HepG2 (cell line): ENCODE measurements at regions not wholly inside any gene's neighbourhood (a gene's known extent, or its start where the extent isn't known, plus 50 kb on each side); places are given as distances from the start of the nearest gene placed in this dataset.
A peak's percentile ranks its signal among the peaks of the same experiment; 100 is the strongest.

Source experiments
- ATAC-seq: fragments of 200-7000 bp; cut with Tn5 transposase; 3 replicates; pipeline ENCODE4 v1.9.1; 2020; ENCODE audit warnings: mild to moderate bottlenecking, moderate library complexity
- BruUV-seq: library from RNA; stranded (reverse); fragments of 400-500 nt; replicated peaks from 2 replicates; lab custom pipeline; 2021; lab: Mats Ljungman, UMichigan
- CTCF ChIA-PET: fragments of 300-600 bp; formaldehyde crosslinking; extraction: SDS; loops from one replicate; lab custom pipeline; 2021; ENCODE audit warnings: low total read pairs, inconsistent platforms, low intra/inter-chr PET ratio; lab: Yijun Ruan, JAX
- POLR2A ChIA-PET: fragments of 350-600 bp; sonication (Branson Sonifier 250); formaldehyde crosslinking; loops from one replicate; lab custom pipeline; 2020; ENCODE audit warnings: antibody characterized with exemption, inconsistent platforms; lab: Yijun Ruan, JAX
- DNase-seq: peaks from one replicate; pipeline ENCODE4 v3.0.0-alpha.2; 2015; ENCODE audit warnings: low spot score
- FAIRE-seq: peaks from 3 replicates; lab custom pipeline; 2011; peaks lifted over from hg19 to GRCh38; lab: Jason Lieb, UNC
- H2AFZ ChIP-seq: one replicate; pipeline ENCODE4 v1.6.1; 2011; ENCODE audit warnings: low read length, inconsistent platforms
- H3K27ac ChIP-seq: fragments of 300-600 bp; 3 replicates; pipeline ENCODE4 v1.8.0; 2011; ENCODE audit warnings: mixed run types, mild to moderate bottlenecking, mixed read lengths, low read length, inconsistent platforms; ENCODE audit not compliant: insufficient read depth; ENCODE audit errors: extremely low read length
- H3K27me3 ChIP-seq, 2 experiments: fragments of 200-600 bp in 1 of 2; 2 replicates in 1 of 2; 3 replicates in 1 of 2; pipeline versions ENCODE4 v1.6.0 to v1.8.0; 2011; ENCODE audit warnings: low read length in 2 of 2, mild to moderate bottlenecking in 2 of 2, moderate library complexity in 2 of 2, inconsistent platforms in 1 of 2; ENCODE audit not compliant: insufficient read depth in 2 of 2, control insufficient read depth in 1 of 2
- H3K36me3 ChIP-seq, 2 experiments: fragments of 200-600 bp in 1 of 2; replicated peaks in 1 of 2; 2 replicates in 1 of 2; 3 replicates in 1 of 2; pipeline versions ENCODE4 v1.5.1 to v1.8.0; 2011; ENCODE audit warnings: low read length in 2 of 2, inconsistent platforms in 1 of 2; ENCODE audit not compliant: insufficient read depth in 2 of 2, control insufficient read depth in 1 of 2
- H3K4me1 ChIP-seq: 2 replicates; pipeline ENCODE4 v1.5.1; 2012; ENCODE audit warnings: low read length, inconsistent platforms; ENCODE audit not compliant: insufficient read depth
- H3K4me2 ChIP-seq: 2 replicates; pipeline ENCODE4 v1.6.0; 2011; ENCODE audit warnings: low read depth, low read length, inconsistent platforms
- H3K4me3 ChIP-seq, 3 experiments: fragments of 200-600 bp in 1 of 3; sonication (generic), shearing (Covaris generic) in 1 of 3; replicated peaks in 1 of 3; 2 replicates each; pipeline ENCODE4 v1.5.1; 2011 to 2016; ENCODE audit warnings: low read length in 3 of 3, inconsistent platforms in 2 of 3, low read depth in 2 of 3, mild to moderate bottlenecking in 2 of 3, control low read depth in 1 of 3, mixed read lengths in 1 of 3; ENCODE audit not compliant: insufficient read depth in 1 of 3
- H3K79me2 ChIP-seq: one replicate; pipeline ENCODE4 v1.6.1; 2011; ENCODE audit warnings: low read length, inconsistent platforms; ENCODE audit not compliant: insufficient read depth
- H3K9ac ChIP-seq: 2 replicates; pipeline ENCODE4 v1.6.0; 2011; ENCODE audit warnings: mild to moderate bottlenecking, low read depth, low read length, inconsistent platforms; ENCODE audit not compliant: insufficient read depth
- H3K9me3 ChIP-seq: 2 replicates; pipeline ENCODE4 v1.5.1; 2012; ENCODE audit warnings: mild to moderate bottlenecking, low read length
- H4K20me1 ChIP-seq: 2 replicates; pipeline ENCODE4 v1.6.0; 2011; ENCODE audit warnings: inconsistent platforms, mild to moderate bottlenecking, low read length, moderate library complexity; ENCODE audit not compliant: insufficient read depth
- ATF7 ChIP-seq, 2 experiments: fragments of 450-650 bp in 1 of 2; sonication (generic) in 1 of 2; formaldehyde crosslinking in 1 of 2; IDR thresholded peaks; 2 replicates each; pipeline versions ENCODE4 v1.4.0 to v1.6.1; 2016 to 2020; ENCODE audit warnings: antibody characterized with exemption in 1 of 2, mild to moderate bottlenecking in 1 of 2, missing genetic modification reagents in 1 of 2
- FOXP1 ChIP-seq, 2 experiments: fragments of 450-650 bp in 1 of 2; IDR thresholded peaks; 2 replicates each; pipeline ENCODE4 v1.6.1; 2017 to 2018; ENCODE audit warnings: antibody characterized with exemption in 1 of 2
- REST ChIP-seq, 2 experiments: IDR thresholded peaks; 2 replicates each; pipeline ENCODE4 v1.6.1; 2011 to 2012; ENCODE audit warnings: low read length in 2 of 2, borderline replicate concordance in 1 of 2, low read depth in 1 of 2, mild to moderate bottlenecking in 1 of 2, moderate library complexity in 1 of 2
- SOX5 ChIP-seq: IDR thresholded peaks from 2 replicates; pipeline ENCODE4 v1.6.1; 2016; ENCODE audit warnings: borderline replicate concordance
- ZNF597 ChIP-seq: sonication (generic); formaldehyde crosslinking; IDR thresholded peaks from 2 replicates; pipeline ENCODE4 v1.5.0; 2020; ENCODE audit warnings: missing genetic modification reagents
- ZNF724P ChIP-seq: sonication (generic); formaldehyde crosslinking; IDR thresholded peaks from 2 replicates; pipeline ENCODE4 v1.8.0; 2022; ENCODE audit warnings: missing genetic modification reagents, borderline replicate concordance
- WGBS: methylation state at CpG from one replicate; pipeline ENCODE4 v1.1.6; 2017; ENCODE audit warnings: low lambda C conversion rate; 5-methylcytosine and 5-hydroxymethylcytosine counted together
- in situ Hi-C: cut with HindIII; loops from 2 replicates; pipeline ENCODE4 v1.10.0; 2017; ENCODE audit warnings: low pct_unique_long_range_greater_than_20kb; ENCODE audit not compliant: extremely low pct_ligation_motif_present
- intact Hi-C: fragments of 100-400 bp; cut with micrococcal nuclease; formaldehyde crosslinking; loops from one replicate; pipeline ENCODE4 v1.10.0; 2022; ENCODE audit not compliant: unreplicated experiment

GRCh38 chr5:118088448-118088847 lies 899.9 kb downstream of the DTWD2 start:
- Histone ChIP-seq H4K20me1 (no peaks in the 10 kb centered on the region), H3K27me3 (no peaks in the 10 kb centered on the region), H3K4me3 (no peak overlapping the region), H3K9me3 (peaks cover 8% of the 10 kb centered on the region; the same call in 1 of the 2 replicates), H3K9ac (no peak overlapping the region), H3K79me2 (no peaks in the 10 kb centered on the region), H3K27ac (no peak overlapping the region), H3K4me2 (no peak overlapping the region), H3K36me3 (no peaks in the 10 kb centered on the region), H3K4me1 (no peaks in the 10 kb centered on the region), H2AFZ (no peak overlapping the region)
- TF ChIP-seq ZNF724P (CRISPR knock-in tag) (no peak), SOX5 (CRISPR knock-in tag) (no peak), ATF7 (IDR thresholded peaks at IDR 0.05) (peak; percentile 61), ATF7 (CRISPR knock-in tag; IDR thresholded peaks at IDR 0.05) (no peak), FOXP1 (IDR thresholded peaks at IDR 0.05) (no peak), FOXP1 (CRISPR knock-in tag; IDR thresholded peaks at IDR 0.05) (no peak)
- ATAC-seq (no peak), DNase-seq (no peak), FAIRE-seq (no peak)
- POLR2A ChIA-PET = no interaction called here
- CTCF ChIA-PET = no interaction called here
- no TSS peak for BruUV-seq
- intact Hi-C loops (no loop called here), in situ Hi-C loops (no loop called here)

- DNase-seq = no peak
- Histone ChIP-seq H3K9ac (no peak overlapping the region), H3K4me3 (no peak overlapping the region), H3K27me3 (no peaks in the 10 kb centered on the region), H3K27ac (no peak overlapping the region), H3K36me3 (no peaks in the 10 kb centered on the region), H3K79me2 (no peaks in the 10 kb centered on the region), H4K20me1 (no peaks in the 10 kb centered on the region), H3K4me1 (no peaks in the 10 kb centered on the region), H3K4me2 (no peak overlapping the region), H3K9me3 (peaks cover 16% of the 10 kb centered on the region), H2AFZ (no peak overlapping the region)
- ChIA-PET POLR2A (no interaction called here), CTCF (no interaction called here)
- BruUV-seq = no TSS peak
- in situ Hi-C loops = no loop called here
- TF ChIP-seq REST (IDR thresholded peaks at IDR 0.05; ENCODE audit: borderline replicate concordance in 1 of 2, low read depth in 1 of 2, low read length in 2 of 2) (peak in 1 of 2 experiments; percentile 48; a peak in 1 of 4 replicates), ZNF597 (no peak)
- WGBS = 34% methylated on average over 2 of the region's 2 CpGs
- no peak for FAIRE-seq
- ATAC-seq = no peak
- intact Hi-C loops = no loop called here
Measured at GRCh38 chr5:118076490-118076889, 911.9 kb downstream of the DTWD2 start.
